NCI-H1105 (cell line): ENCODE measurements at regions not wholly inside any gene's neighbourhood (a gene's known extent, or its start where the extent isn't known, plus 50 kb on each side); places are given as distances from the start of the nearest gene placed in this dataset.

ENCODE experiments used
- DNase-seq: peaks from one replicate; lab custom pipeline; 2025; lab: John Stamatoyannopoulos, UW

- no peak for DNase-seq
Observed at GRCh38 chr2:66849153-66849755, 414.3 kb downstream of the MEIS1 start.

GRCh38 chr2:66850376-66850775 is 415.5 kb downstream of the MEIS1 start:
- no peak for DNase-seq

GRCh38 chr2:66851449-66851872 is 416.5 kb downstream of the MEIS1 start:
- DNase-seq = no peak

DNA sequence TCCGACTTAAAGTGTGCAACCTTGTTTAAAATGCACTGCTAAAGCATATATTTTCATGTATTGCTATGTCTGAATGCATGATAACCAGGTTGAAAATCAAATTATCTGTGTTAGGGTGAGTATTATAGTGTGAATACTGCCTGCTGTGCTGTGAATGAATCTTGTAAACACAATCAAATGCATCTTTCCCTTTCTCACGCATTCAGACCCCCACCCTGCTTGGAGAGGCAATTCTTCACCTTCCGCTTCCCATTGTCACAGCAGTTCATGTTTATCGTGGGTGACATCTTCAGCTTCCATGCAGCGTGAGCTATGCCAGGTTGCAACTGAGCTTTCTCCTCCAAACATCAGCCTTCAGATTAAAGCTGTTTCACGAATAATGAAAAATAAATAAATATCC is 418.0 kb downstream of the MEIS1 start:
- no peak for DNase-seq

- no peak for DNase-seq
Observed at GRCh38 chr2:66853585-66853984, 418.7 kb downstream of the MEIS1 start.

GRCh38 chr2:66854298-66854697 is 419.4 kb downstream of the MEIS1 start:
- DNase-seq = no peak

GRCh38 chr2:66862885-66863650 is 428.1 kb downstream of the MEIS1 start:
- no peak for DNase-seq

GRCh38 chr2:66865161-66865560 is 430.2 kb downstream of the MEIS1 start:
- no peak for DNase-seq

DNA sequence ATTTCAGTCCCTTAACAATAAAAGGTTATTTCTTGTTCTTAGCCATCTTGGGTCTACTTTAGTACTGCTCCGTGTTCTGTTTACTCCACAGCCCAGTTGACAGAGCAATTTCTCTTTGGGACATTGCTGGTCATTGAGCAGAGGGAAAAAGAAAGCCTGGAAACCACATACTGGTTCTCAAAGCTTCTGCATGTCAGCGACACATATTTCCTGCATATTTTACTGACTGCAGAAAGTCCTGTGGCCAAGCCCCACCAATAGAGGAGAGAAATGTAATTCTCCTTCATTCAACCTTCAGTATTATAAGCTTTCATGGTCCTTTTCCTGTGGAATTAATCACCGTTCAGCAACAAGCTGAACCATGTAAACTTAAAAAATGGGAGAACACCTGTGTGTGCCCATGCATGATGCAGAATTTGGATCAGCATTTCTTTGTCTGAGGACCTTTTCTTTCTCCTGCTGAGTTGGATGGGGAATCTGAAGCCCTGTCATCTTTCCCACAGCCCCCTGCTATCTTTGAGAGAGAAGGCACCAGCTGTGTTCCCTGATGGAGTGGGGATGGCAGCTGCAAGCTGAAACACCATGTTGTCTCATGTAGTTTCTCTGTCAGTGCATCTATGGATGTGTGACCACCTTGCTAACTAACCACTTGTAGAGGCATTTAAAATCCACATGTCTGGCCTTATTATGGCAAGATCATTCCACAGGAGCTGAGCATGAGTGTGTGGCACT is 431.6 kb downstream of the MEIS1 start:
- DNase-seq = no peak

DNA sequence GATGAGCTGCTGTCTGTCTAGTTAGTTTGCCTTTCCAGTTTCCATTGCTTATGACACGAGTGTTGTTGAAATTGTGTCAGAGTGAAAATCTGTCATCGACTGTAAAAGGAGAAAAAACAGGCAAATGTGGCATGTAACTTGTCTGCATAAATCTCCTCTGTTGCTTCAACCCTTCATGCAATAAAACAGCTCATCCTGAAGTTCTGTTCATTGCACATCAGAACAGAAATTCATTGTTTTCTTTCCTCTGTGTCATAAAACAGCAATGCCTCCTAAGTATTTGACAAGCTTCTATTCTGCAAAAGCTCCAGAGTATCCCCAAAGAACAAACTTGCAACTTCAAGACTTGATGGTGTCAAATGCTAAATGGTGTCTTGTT is 432.1 kb downstream of the MEIS1 start:
- no peak for DNase-seq

GRCh38 chr2:66869076-66869475 is 434.2 kb downstream of the MEIS1 start:
- DNase-seq = no peak

DNA sequence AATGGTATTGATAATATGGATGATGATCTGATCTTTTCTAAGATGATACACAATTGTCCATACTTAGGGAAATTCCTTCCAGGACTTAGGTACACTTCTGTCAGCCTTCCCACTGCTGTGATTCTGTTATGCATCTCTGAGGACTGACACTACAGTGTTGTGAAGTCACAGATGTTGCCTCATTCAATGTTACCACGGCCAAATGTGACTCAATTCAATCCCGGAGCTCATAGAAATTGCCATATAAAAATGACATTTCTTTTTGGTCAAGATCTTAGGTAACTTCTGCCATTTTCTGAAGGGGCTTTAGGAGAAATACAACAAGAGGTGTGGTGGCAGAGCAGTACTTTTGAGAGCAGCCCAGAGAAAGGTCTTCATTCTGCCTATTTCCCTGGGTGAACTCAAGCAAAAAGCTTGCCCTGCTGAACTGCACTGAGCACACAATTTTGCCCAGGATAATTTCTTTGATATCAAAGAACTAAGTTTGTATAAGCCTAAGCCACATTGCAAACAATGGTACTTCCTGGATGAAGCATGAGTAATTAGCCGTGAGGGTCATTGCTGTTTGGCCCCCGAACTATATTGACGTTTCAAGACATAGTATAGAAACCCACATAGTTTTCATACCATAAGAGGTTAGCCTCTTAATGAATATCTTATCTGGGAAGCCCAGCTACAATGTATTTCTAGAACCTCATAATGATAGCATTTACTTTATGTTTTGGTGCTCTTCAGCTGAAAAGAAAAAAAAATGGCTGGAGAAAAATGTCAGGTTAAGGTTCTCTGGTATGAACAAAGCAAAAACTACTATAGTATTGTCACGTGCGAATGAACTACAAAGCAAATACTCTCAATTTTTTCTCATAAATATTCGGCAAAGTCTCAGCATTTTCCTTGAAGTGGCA is 437.4 kb downstream of the MEIS1 start:
- DNase-seq = no peak

- DNase-seq = no peak
Observed at GRCh38 chr2:66872986-66873754, 438.2 kb downstream of the MEIS1 start.

GRCh38 chr2:66874411-66874810 is 439.5 kb downstream of the MEIS1 start:
- no peak for DNase-seq

DNA sequence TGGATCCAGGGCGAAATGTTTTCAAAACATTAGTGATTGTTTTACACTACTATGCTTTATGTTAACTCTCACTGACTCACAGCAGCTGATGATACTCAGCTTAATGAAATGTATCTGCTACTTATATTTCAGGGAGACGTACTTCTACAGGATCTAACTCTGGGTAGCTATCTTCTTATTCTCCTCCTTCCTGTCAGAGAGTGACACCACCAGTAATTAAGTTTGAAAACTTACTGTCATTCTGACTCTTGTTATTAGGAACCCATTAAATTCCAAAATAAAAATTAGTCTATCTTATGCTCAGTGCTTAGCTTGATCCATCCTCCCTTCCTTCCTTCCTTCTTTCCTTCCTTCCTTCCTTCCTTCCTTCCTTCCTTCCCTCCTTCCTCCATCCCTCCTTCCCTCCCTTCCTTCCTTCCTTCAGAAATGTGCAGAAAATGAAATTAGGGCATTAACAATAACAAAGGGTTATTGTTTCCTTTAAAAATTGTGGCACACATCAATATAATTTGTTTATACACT is 441.1 kb downstream of the MEIS1 start:
- DNase-seq = no peak

- DNase-seq = no peak
Observed at GRCh38 chr2:66885775-66886383, 451.0 kb downstream of the MEIS1 start.

- DNase-seq = no peak
Observed at GRCh38 chr2:66888246-66888645, 453.3 kb downstream of the MEIS1 start.

DNA sequence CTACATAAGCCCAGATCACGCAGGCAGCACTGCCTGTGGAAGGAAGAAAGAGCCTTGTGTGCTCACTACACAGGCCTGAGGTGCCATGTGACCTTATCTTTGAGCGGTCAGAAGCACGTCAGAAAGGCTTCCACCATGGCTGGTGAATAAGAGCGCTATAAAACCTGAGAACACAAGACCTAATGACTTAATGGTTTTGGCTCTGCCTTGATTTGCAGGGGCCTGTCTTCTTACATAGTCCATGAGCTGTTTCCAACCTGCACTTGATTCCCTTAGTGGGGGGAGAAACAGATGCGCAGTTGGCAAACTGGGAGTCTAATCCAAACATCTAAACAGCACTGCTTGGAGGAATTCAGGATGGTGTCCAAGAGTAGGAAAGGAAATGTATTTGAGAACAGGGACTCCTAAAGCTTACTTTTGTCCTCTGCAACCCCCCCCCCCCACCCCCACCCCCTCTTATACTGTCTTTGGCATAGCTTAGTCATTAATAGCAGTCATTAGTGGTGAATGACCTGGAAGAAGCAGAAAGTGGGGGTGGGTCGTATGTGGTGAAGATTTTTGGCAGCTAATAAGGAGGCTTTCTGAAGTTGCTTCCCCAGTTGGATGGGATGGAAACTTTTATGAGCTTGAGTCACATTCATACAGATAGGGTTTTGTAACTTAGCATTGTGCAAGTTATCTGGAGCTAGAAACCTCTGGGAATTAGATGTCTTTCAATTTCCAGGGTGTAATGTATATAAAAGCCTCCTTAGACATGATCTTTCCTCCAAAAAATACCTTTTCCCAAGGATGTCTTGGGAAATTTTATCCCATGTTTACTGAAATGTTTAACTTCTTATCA is 454.1 kb downstream of the MEIS1 start:
- DNase-seq = no peak

DNA sequence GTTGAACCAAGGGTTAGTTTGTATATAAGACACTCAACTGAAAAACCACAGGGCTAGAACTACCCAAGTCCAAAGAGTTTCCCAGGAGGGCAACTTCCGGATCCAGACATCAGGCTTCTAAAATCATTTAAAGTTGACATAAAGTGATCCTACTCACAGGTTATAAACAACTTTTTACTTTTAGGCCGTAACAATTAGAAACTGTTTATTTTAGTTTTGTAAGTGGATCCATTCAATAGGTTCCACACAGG is 454.6 kb downstream of the MEIS1 start:
- no peak for DNase-seq

- DNase-seq = no peak
Observed at GRCh38 chr2:66890166-66890742, 455.3 kb downstream of the MEIS1 start.
